ENCODE measurements at regions not wholly inside any gene's neighbourhood (a gene's known extent, or its start where the extent isn't known, plus 50 kb on each side); places are given as distances from the start of the nearest gene placed in this dataset.

GRCh38 chrX:149275836-149276235, 229.3 kb downstream of the IDS start:
- TF ChIP-seq POLR2AphosphoS5 (IDR thresholded peaks at IDR 0.05; ENCODE audit: borderline replicate concordance, low read depth, low read length) (no peak), EZH2 (IDR thresholded peaks at IDR 0.05) (no peak), FOXP2 (optimal IDR thresholded peaks at IDR 0.05; ENCODE audit: control extremely low read depth, extremely low read length, insufficient read depth) (no peak)

Measured in SK-N-MC (cell line).